Stimulated activated CD4-positive, alpha-beta T cell treated with anti-CD3 and anti-CD28 coated beads, TNF-alpha, amount 100 ng/mL, for 1 hour (primary cell): ENCODE measurements at regions not wholly inside any gene's neighbourhood (a gene's known extent, or its start where the extent isn't known, plus 50 kb on each side); places are given as distances from the start of the nearest gene placed in this dataset.
"Not testable (repeated sequence)": the region's sequence is repeated elsewhere in the genome, so short reads cannot be mapped to it uniquely, and the experiment has no call there.

Experiments
- DNase-seq, 3 donors: peaks; one replicate each; pipeline ENCODE4 v3.0.0-alpha.2; 2020; ENCODE audit warnings: low read depth in 3 of 3, low spot score in 1 of 3

- DNase-seq: no peak
Measured at GRCh38 chr7:82701949-82702348, 258.4 kb upstream of the CACNA2D1 start.

- no peak for DNase-seq
Measured at GRCh38 chr7:82700741-82701140, 257.2 kb upstream of the CACNA2D1 start.

GRCh38 chr7:82699773-82700186, 256.2 kb upstream of the CACNA2D1 start:
- DNase-seq: no peak

- no peak for DNase-seq
Measured at GRCh38 chr7:82697897-82698296, 254.3 kb upstream of the CACNA2D1 start.

DNA sequence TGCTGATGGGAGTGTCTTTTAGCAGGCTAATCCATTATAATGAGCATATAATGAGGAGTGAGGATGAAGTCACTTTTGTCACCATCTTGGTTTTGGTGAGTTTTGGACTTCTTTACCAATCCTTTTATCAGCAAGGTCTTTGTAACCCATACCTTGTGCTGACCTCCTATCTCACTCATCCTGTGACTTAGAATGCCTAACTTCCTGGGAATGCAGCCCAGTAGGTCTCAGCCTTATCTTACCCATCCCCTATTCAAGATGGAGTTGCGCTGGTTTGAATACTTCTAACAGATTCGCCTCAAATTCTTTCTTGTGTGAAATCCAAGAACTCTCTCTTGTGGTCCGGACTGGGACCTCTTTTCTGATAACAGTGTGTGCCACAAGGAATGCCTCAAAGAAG, 253.1 kb upstream of the CACNA2D1 start:
- no peak for DNase-seq

- no peak for DNase-seq
Measured at GRCh38 chr7:82694022-82694421, 250.4 kb upstream of the CACNA2D1 start.

DNA sequence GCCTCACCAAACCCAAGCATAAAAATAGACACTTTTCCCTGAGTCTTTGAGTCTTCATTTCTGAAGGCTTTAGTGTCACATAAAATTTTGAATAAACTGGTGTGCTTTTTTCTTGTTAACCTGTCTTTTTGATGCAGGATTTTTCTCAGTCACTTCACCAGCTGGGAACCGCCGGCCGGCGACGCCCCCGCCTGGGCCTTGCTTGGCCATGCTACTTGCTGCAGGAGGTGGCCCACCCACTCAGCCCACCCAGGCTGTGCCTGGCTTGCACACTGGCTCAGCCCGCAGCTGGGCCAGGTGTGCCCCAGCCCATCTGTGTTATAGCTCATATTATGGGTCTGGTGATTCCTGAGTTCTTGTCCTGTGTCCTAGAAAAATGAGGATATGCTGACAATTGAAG, 247.4 kb upstream of the CACNA2D1 start:
- no peak for DNase-seq

DNA sequence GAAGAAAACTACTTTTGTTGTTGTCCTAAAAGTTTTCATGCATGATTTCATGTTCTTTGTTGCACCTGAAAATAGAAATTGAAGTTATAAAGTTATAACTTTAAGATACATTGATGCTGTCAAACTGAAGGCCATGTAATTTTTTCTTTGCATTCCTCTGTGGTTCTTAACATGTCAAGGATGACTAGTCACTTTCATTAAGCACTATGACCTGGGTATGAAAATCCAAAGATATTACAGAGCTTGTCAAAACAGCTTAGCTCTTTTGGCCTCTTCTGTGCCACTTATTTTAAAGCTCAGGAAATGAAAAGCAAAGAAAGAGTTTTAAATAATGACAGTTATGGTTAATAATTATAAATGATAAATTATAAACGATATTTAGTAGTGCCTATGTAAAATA, 241.6 kb upstream of the CACNA2D1 start:
- no peak for DNase-seq

GRCh38 chr7:82678716-82679115, 235.1 kb upstream of the CACNA2D1 start:
- no peak for DNase-seq

DNA sequence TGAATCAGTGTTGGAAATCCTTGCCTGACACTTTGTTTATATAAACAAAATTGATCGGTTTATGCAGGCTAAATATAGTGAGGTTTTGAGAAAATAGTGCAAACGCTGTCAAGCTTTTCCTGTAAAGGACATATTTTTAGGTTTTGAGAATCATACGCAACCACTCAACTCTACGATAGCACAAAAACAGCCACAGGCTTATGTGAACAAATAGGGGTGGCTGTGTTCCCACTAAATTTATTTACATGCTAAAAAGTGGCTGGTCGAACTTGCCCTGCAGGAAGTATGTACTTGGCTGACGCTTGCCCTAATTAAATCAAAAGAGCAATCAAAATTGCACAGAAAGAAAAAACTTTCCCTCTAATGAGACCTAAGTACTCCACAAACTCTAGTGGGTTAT, 234.7 kb upstream of the CACNA2D1 start:
- no peak for DNase-seq

- no peak for DNase-seq
Measured at GRCh38 chr7:82677493-82677892, 233.9 kb upstream of the CACNA2D1 start.

- DNase-seq: no peak
Measured at GRCh38 chr7:82676777-82677463, 233.3 kb upstream of the CACNA2D1 start.

- DNase-seq: no peak
Measured at GRCh38 chr7:82675396-82675795, 231.8 kb upstream of the CACNA2D1 start.

- DNase-seq: no peak
Measured at GRCh38 chr7:82674268-82674667, 230.7 kb upstream of the CACNA2D1 start.

DNA sequence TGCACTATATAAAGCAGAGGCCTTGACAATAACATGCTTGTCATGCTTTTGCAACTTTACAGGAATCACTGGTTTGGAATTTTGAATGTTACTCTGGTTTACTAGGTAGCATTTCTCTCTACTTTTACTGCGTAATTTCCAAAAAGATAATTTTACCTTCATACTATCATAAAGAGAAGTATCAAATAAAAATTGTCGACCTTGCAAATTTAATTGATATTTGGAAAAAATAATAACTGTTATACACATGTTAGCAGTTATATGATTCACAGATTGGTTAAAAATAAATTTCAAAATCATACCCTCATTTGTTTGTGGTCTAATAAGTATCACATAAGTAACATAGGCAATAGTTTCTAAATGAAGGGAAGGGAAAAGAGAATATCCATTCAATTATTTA, 228.5 kb upstream of the CACNA2D1 start:
- no peak for DNase-seq

GRCh38 chr7:82669141-82669540, 225.6 kb upstream of the CACNA2D1 start:
- no peak for DNase-seq

DNA sequence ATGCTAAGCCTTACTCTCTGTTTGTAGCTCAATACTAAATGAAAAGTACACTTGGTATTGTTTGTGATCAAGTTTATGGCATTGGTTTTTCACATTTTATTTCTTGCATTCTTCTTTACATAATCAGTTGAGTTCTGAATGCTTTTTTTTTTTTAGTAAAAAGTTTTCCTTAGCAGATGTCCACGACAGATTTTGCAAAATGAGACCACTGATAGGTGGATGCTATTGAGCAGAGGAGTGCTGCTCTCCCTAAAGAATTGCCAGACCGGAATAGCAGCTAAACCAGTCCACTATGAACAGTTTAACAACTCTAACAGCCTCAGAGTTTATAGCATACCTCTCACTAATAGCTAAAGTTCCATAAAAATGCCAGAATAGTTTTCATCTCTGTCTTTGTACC, 225.1 kb upstream of the CACNA2D1 start:
- no peak for DNase-seq

DNA sequence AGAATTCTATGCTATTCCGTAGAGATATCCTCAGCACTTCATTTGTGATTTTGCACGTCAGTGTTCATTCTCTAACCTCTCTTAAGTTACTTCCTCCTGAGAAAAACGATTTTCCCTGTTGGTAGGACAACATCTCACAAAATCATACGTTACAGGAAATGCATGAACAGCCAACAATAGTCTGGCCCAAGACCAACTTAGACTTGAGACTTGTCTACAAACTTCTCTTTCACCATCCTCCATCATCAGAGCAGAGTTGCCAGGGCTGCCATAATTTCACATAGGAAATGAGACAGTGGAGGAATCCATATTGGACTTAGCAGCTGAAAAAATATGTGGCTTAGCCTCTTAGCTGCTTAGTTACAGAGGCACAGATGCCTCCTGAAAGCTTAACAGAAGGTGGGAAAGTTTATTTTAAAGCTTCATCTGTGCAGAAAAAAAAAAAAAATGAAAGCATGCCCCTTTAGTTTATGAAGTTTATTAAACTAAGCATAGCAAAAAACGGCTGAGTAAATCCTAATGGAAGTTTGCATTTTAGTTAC, 222.5 kb upstream of the CACNA2D1 start:
- no peak for DNase-seq

GRCh38 chr7:82655965-82656364, 212.4 kb upstream of the CACNA2D1 start:
- DNase-seq: no peak

- not testable (repeated sequence) for DNase-seq
Measured at GRCh38 chr7:82650095-82650494, 206.5 kb upstream of the CACNA2D1 start.

DNA sequence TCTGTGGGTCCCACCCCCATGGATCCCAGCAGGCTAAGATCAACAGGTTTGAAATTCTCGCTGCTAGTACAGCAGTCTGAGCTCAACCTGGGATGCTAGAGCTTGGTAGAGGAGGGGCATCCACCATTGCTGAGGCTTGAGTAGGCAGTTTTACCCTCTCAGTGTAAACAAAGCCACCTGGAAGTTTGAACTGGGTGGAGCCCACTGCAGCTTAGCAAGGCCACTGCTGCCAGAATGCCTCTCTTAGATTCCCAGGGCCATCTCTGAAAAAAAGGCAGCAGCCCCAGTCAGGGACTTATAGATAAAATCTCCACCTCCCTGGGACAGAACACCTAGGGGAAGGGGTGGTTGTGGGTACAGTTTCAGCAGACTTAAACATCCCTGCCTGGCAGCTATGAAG, 190.0 kb upstream of the CACNA2D1 start:
- DNase-seq: no peak

- DNase-seq: no peak
Measured at GRCh38 chr7:82631998-82632397, 188.4 kb upstream of the CACNA2D1 start.

DNA sequence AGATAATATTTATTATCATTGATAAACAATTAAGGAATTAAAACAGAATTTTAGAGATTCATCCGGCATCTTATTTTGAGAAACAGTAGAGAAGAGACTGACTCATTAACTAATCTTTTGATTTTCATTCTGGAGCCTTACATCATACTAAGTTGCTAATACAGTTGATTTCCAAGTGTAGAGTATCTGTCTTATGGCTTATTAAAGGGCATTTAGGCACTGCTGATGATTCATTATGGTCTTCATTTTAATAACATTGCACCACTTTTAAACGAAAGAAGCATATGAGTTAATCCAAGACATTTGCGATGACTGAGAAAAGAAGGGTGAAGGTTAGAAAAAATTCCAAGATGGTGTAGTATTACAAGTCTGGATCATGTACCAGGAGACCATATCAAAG, 186.0 kb upstream of the CACNA2D1 start:
- DNase-seq: no peak
